ENCODE measurements at regions not wholly inside any gene's neighbourhood (a gene's known extent, or its start where the extent isn't known, plus 50 kb on each side); places are given as distances from the start of the nearest gene placed in this dataset.
"Not testable (repeated sequence)": the region's sequence is repeated elsewhere in the genome, so short reads cannot be mapped to it uniquely, and the experiment has no call there.

DNA sequence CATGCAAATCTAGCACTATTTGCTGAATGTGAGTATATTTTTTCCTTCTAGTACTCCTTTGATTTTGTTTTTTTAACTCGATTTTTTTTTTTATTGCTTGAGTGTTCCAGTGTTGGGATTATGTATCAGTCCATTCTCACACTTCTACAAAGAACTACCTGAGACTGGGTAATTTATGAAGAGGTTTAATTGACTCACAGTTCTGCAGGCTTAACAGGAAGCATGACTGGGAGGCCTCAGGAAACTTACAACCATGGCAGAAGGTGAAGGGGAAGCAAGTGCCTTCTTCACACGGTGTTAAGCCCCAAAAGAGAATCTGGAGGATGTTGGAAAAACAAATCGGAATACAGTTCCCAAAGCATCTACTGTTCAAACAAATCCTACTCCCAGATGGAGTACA lies 69.1 kb downstream of the ZNF518B start:
- not testable (repeated sequence) for DNase-seq

DNA sequence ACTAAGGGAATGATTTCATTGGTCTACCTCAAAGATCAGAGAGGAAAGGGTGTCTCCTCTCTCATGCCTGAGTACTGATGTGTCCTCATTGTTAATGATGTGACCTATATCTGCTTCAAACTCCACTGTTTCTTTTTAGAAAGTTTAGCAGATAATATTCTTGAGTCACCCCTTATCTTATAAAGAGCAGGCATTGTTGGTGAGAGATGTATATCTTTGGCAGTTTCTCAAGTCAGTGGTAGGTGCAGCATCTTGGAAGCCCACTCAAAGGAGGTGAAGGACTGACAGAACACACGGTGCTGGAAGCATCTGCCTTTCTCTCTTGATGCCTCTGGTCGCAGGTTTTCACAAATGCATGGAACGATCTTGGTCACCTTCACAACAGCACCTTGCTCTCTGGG lies 71.2 kb downstream of the ZNF518B start:
- no peak for DNase-seq

DNA sequence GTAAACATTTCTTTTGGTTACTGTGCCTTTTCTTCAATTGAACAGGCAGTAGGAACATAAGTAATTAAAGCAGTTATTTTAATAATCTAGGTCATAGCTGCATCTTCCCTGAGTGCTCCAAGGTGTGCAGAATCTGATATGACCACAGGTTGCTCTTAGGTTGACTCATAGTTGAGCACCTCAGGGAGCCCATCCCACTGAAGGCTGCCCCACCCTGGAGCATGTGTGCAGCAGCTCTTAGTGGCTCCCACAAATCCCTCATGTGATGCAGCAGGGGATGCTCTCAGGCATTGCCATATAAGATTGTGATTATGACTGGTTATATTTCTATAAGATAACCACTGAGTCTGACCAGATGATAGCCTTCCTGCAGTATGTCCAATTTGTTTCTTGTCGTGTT lies 72.3 kb downstream of the ZNF518B start:
- no peak for DNase-seq

DNA sequence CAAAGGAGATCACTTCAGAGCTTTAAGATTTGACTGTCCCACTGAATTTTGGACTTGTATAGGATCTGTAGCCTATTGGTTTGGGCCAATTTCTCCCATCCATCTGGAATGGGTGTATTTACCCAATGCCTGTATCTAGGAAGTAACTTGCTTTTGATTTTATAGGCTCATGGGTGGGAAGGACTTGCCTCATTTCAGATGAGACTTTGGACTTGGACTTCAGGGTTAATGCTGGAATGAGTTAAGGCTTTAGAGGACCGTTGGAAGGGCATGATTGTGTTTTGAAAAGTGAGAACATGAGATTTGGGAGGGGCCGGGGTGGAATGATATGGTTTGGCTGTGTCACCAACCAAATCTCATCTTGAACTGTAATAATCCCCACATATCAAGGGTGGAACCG lies 73.8 kb downstream of the ZNF518B start:
- DNase-seq = no peak

DNA sequence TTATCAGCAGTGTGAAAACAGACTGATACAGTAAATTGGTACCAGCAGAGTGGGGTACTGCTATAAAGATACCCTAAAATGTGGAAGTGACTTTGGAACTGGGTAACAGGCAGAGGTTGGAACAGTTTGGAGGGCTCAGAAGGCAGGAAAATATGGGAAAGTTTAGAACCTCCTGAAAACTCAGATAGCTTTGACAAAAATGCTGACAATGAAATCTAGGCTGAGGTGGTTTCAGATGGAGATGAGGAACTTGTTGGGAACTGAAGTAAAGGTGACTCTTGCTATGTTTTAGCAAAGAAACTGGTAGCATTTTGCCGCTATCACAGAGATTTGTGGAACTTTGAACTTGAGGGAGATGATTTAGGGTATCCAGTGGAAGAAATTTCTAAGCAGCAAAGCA lies 75.1 kb downstream of the ZNF518B start:
- not testable (repeated sequence) for DNase-seq

DNA sequence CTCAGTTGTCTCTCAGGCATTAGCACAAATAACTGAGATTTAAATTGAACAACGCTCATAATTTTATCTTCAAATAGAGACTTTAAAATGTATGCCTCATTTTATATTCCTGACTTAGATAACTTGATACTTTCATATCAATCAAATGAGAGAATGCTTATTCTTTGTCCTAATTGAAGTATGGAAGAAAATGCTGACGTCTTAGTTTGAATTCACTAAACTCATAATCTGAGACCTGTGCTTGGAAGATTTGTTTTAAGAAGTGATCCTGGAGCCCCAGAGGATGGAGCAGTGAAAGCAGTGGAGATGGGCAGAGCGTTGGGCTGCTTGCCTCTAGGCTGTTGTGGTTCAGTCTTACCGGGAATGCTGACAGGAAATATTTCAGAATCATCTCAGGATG lies 76.1 kb downstream of the ZNF518B start:
- DNase-seq = no peak

DNA sequence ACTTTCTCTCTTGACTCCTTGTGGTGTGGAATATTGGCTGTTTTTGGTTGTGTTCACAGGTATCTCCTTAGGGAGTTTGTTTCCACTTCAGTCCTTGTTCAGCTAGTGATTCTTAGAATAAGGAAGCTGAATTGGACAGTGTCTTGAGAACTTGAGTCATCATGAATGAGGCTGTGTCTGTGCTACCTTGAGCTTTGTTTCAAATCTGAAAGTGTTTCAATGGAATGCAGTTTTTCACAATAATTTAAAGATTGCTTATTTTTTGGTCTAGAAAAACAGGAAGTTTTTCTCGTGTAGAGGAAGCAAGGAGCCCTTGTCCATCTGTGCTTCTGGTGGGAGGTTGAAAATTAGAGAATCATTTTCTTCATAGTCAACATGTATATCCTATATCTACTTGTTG lies 76.5 kb downstream of the ZNF518B start:
- no peak for DNase-seq

DNA sequence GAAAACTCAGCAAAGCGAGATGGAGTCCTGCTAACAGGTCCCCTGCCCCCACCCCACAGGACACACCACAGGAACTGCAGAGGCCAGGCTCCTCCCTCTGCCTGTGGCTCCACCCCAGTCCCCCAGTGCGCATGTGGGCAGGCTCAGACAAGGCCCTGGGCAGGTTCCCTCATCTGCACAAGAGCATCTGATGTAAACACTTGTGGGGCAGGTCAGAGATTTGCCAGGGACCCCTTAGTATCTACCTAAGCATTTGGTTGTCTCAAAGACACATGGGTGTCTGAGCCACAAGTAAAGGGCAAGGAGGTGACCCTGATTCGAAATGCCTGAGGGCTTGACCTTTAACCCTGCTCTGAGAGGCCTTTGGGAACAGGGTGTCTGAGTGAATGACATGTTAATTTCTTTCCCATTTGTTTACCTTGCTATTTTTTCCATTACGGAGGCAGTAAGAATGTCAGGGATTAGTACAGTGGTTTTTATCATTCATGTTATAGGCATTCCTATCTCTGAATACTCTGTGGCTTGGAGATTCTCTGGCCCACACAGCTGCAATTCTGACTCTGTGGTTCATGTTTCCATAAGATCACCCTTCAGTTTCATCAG lies 85.3 kb downstream of the ZNF518B start:
- DNase-seq = no peak

DNA sequence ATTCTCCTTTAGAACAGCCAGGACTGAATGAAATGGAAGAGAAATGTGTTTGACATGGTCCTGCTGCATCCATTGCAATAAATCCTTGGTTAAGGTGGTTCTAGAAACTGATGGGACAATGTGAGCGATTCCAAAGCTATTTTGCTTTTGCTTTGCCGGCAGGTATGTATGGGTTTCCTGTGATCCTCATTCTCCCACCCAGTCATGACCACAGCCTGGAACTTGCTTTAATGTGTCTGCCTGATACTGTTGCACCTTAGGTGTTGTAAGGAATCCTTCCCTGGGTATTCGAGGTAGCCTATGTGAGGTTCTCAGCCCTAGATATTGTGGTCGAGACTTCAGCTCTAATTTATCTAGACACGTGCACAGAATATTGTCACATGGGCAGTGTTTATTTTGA lies 86.1 kb downstream of the ZNF518B start:
- DNase-seq = no peak

DNA sequence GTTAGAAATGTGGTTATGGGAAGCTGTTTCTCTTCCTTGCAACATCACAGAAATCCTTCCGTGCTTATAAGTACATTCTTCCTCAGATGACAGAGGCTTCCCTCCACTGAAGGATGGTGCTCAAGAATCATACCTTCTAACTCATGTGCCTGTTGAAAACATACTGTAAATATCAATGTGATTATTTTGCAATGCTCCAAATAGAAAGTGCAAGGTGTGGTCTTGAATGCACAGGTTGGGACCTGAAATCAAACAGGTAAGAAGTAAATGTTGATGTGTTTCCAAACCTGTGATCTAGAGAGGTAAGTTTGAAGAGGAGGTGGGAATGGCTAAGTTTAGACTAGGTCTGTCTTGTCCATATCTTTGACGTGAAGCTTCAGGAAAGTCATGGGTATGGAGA lies 87.7 kb downstream of the ZNF518B start:
- no peak for DNase-seq

DNA sequence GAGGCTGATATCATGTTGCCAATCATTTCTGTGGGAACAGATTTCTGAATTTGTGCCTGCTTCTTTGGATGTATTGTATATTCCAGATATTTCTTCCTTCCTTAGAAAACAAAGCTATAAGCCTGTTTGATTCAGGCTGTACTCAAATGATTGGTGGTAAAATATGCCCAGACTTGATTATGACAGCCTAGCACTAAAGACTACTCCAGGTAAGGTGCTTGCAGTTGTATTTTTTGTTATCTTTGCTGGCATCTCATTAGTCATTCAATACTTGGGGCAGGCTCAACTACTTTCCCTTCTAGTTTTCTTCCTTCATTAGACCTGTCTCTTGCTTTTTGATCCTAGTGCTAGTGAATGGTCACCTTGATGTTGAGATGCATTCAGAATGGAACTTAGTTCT lies 90.6 kb downstream of the ZNF518B start:
- no peak for DNase-seq

DNA sequence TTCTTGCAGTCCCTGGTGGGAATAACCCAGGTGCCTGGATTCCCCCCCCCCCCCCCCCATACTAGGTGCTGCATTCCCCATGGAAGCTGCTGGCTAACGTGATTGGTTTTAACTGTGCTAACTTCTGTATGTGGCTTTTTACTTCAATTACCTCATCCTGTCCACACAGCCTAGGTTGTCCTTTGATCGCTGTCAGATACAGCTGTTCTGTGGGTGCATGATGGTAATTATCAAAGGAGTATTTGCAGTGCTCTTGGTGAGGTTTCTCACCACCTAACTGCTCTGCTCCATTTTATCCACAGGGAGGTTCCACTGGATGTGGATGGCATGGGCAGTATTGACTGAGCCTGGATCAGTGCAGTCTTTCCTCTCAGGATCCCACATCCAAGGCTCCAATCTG lies 93.0 kb downstream of the ZNF518B start:
- DNase-seq = no peak

DNA sequence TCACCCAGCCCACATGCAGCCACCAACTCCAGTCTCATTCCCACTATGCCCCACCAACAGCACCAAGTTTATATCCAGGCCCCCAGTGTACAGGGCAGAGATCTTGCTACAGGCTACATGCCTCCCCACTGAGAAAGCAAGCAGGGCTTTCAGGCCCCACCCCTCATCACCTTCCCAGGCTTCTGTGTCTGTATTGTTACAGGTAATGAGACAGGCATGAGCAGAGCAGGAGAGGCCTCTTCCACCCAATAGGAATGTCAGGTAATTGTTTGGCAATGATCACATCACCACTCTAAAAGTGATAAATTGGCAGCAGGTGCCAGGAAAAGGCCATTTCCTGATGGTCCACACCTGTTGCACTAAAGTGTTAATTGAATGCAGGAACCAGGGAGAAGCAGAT lies 102.5 kb downstream of the ZNF518B start:
- no peak for DNase-seq

DNA sequence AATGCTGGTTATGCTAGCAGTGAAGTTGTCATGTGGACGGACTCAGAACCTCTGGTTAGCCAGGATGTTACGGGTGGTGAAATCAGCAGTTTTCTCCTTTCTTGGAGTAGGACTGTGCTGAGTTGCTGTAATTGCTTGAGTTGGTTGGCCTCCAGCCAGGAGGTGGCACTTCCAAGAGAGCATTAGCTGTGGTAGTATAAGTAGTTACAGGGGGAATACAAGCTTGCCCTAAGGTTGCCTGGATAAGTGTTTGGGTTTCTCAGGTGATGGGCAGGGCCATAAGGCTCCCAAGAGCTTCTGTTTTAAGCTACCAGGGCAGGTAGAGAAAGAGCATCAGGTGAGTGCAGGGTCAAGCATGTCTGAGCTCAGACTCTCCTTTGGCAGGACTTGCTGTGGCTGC lies 103.0 kb downstream of the ZNF518B start:
- DNase-seq = no peak

DNA sequence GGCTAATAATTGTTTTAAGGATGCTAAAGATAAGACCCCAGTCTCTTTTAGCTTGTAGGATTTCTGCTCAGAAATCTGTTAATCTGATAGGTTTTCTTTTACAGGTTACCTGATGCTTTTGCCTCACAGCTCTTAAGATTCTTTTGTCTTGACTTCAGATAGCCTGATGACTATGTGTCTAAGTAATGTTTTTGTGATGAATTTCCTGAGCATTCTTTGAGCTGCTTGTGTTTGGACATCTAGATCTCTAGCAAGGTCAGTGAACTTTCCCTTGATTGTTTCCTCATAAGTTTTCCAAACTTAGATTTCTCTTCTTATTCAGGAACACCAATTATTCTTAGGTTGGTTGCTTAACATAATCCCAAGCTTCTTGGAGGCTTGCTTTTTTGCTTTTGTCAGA lies 104.1 kb downstream of the ZNF518B start:
- no peak for DNase-seq

DNA sequence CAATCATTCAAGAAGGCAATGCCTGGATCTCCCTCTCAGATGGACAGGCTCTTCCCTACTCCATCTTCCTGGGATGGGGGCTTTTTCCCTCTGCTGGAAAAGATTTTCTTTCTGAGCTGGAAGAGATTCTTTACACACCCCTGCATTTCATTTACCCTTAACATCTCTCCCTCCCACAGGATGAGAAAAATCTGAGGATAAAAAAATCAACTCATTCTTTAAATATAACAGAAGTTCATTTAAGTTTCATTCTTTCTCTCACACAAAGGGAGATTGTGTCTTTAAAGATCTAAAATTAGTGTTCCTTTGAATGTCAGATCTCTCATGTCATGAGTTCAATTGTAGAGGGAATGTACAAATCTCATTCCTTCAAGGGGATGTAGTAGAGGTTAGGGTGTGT lies 109.0 kb downstream of the ZNF518B start:
- DNase-seq = no peak

DNA sequence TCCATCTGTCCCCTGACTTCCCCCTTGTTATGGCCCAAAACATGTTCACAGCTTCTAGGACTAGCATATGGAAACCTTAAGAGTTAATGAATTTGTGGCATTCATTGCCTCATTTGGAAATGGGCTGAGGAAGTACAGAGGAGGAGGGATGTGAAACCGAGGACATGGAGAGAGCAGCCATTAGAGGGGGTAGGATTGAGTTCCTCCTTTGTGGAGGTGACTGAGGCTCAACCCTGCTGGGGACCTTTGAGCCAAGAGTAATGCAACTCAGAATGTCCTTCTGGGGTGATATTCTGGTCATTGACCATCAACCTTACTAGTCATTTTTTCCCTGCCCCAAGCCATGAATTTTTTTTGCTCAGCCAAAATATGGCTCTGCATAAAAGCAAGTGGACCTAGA lies 109.4 kb downstream of the ZNF518B start:
- no peak for DNase-seq

DNA sequence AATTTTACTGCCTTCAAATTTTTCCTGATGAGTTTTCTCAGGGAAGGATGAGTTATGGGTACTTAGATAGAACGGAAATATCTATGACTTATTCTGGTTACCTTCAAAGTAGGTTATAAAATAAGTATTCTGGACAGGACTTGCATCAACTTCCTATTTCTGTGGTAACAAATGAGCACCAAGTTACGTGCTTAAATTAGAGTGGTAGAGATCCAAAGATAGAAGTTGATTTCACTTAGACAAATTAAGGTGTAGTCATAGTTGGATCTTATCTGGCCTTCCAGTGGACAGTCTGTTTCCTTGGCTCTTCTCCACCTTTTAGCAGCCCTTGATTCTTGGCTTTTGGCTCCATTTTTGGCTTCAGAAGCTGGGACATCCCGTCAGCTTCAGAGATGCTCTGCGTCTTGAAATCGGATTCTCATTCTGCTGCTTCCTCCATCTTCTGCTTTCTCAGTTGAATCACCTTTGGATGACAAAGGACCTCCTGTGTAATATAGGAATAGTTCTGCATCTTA lies 109.9 kb downstream of the ZNF518B start:
- DNase-seq = no peak

DNA sequence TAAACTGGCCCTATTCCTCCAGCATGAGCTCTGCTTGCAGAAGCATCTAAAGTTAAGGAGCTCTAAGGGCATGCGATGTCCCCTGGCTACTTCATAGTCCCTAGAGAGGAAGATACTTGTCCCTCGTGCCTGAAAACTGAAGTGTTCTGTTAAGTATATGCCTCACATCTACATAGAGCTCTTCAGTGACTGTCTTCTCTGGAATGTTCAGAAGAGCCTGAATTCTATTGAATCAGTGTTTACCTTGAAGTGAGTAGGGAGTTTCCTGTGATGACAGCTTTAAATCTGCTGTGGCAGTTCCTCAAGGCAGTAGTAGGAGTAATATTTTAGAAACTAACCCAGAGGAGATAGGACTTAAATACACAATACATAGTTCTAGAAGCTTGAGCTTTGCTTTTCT lies 111.2 kb downstream of the ZNF518B start:
- no peak for DNase-seq

DNA sequence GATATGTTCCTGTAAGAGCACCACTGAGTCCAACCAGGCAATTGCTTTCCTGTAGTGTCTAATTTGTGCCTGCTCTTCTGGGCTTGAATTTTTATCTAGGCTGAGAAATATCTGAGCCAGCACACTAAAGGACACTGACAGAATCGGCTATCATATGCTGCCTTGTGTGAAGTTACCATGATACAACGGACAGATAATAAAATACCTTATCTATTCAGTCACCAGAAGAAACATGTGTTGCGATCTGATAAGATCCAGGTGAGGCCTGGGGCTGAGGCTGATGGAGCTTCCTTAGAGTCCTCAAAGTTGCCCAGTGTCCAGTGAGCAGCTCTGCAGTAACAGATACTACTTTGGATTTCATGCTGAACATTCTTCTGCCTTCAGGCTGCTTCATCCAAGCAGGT lies 111.8 kb downstream of the ZNF518B start:
- DNase-seq = no peak

DNA sequence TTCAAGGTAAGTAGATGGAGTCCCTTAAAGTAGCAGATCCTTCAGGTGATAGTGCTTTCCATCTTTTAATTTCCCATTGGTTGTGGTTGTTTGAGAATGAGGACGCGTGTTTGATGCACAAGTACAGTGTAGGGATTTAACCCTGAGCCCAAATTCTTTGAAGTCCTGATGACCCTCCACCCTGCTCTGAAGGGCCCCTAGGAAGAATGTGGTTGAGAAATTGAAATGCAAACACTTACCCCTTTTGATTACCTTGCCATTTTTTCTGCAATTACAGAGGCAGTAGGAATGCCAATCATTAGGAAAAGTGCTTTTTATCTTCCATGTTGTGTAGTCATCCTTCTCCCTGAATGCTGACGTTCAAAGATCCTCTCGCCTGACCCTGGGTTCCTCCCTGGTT lies 112.4 kb downstream of the ZNF518B start:
- no peak for DNase-seq

DNA sequence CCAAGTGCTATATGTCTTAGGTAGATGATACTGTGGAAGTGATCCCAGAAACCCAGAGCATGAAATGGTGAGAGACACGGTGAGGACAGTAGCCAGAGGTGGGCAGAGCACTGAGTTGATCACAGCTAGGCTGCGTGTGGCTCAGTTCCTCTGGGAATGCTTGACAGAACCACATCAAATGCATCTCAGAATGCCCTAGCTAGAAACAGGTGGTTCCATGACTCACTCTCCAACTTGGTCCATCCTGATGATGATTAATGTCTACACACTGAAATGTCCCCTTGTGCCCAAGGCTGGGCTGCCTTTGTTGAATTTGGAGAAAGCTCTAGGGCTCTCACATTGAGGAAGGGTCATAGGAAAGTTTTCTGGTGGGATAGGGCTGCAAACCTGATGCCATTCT lies 113.6 kb downstream of the ZNF518B start:
- DNase-seq = no peak

DNA sequence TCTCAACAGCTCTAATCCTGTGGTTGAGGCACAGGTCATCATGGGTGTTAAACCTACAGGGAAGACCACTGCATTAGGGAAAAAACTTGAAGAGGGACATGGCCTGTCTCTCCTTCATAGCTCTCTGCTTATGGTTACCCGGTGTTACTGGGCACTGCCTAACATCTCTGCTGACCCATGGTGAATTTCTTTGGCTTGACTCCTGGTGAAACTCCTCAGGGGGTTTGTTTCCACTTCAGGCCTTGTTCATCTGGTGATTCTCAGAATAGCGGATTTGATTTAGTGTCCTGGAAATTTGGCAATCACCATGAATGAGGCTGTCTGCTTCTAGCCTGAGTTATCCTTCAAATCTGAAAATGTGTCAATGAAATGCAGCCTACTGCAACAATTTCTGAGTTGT lies 114.4 kb downstream of the ZNF518B start:
- DNase-seq = no peak

DNA sequence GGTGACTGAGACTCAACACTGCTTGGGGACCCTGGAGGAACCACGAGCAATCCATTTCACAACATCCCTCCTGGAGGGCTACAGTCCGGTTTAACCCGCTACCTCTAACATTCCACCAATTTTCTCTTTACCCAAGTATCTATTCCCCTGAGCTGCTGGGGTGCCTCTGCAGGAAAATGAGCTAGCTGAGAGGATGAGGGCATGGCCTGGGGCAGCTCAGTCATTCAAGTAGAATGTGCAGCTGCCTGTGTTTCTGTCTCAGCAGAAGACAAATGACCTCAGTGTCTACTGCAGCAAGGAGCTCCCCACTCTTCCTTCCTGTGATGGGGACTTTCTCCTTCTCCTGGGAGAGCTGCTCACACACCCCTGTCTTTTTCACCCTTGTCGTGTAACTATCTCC lies 120.8 kb downstream of the ZNF518B start:
- DNase-seq = no peak

DNA sequence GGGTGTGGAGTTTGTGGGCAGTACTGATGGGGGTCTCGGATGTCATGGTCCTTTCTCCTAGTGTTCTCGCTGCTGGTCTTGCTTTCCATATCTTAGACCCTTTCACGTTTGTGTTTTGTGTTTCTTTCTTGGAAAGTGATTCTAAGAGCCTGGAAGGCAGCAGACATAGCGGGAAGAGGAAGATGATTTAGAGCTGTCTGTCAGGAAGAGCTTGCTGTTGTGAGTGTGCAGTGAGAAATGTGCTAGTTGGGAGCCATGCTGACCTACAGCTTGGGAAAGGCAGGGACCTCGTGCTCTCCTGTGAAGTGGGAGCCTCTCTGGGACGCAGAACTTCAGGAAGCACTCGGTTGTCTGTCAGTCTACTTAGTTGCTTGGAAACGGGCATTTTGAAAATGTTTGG lies 122.2 kb downstream of the ZNF518B start:
- DNase-seq = no peak
